Testis (tissue), 2 donors: ENCODE measurements at regions not wholly inside any gene's neighbourhood (a gene's known extent, or its start where the extent isn't known, plus 50 kb on each side); places are given as distances from the start of the nearest gene placed in this dataset.
A peak's percentile ranks its signal among the peaks of the same experiment; 100 is the strongest.

Source experiments
- POLR2A ChIP-seq: fragments of 450-650 bp; IDR thresholded peaks from one replicate; pipeline ENCODE4 v1.6.1; 2017; ENCODE audit warnings: antibody characterized with exemption, mild to moderate bottlenecking, moderate library complexity
- TF ChIP-seq, protein P1 (sequence below), 3 experiments: fragments of 450-650 bp in 2 of 3; fragments of 200-600 bp in 1 of 3; sonication (generic) in 1 of 3; IDR thresholded peaks; one replicate each; pipeline ENCODE4 v1.5.1; 2016 to 2019; ENCODE audit warnings: antibody characterized with exemption in 3 of 3, mild to moderate bottlenecking in 2 of 3, moderate library complexity in 1 of 3

DNA sequence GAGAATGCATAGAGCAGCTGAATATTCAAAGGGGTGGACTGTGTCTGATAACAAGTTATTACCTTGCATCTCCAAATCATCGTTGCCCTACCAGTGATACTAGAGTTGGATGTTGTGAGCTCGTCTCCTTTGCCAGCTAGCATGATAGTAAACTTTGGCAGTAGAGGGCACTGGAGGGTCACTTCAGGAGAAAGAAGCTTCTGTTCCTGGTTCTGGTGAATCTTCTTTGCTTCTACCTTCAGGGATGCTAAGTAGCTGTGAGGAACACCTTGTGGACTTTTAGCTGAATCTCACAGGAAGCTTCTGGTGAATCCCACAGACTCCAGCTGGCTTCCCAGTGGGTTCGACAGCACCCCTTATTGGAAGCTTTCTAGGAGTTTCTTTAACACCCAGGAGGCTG lies 626.6 kb upstream of the SGCD start:
- TF ChIP-seq, protein P1, sequence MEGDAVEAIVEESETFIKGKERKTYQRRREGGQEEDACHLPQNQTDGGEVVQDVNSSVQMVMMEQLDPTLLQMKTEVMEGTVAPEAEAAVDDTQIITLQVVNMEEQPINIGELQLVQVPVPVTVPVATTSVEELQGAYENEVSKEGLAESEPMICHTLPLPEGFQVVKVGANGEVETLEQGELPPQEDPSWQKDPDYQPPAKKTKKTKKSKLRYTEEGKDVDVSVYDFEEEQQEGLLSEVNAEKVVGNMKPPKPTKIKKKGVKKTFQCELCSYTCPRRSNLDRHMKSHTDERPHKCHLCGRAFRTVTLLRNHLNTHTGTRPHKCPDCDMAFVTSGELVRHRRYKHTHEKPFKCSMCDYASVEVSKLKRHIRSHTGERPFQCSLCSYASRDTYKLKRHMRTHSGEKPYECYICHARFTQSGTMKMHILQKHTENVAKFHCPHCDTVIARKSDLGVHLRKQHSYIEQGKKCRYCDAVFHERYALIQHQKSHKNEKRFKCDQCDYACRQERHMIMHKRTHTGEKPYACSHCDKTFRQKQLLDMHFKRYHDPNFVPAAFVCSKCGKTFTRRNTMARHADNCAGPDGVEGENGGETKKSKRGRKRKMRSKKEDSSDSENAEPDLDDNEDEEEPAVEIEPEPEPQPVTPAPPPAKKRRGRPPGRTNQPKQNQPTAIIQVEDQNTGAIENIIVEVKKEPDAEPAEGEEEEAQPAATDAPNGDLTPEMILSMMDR (IDR thresholded peaks at IDR 0.05) = peak in 1 of 3 experiments; percentile 12
- TF ChIP-seq POLR2A = no peak
